ENCODE measurements at regions not wholly inside any gene's neighbourhood (a gene's known extent, or its start where the extent isn't known, plus 50 kb on each side); places are given as distances from the start of the nearest gene placed in this dataset.
"Not testable (repeated sequence)": the region's sequence is repeated elsewhere in the genome, so short reads cannot be mapped to it uniquely, and the experiment has no call there.

DNA sequence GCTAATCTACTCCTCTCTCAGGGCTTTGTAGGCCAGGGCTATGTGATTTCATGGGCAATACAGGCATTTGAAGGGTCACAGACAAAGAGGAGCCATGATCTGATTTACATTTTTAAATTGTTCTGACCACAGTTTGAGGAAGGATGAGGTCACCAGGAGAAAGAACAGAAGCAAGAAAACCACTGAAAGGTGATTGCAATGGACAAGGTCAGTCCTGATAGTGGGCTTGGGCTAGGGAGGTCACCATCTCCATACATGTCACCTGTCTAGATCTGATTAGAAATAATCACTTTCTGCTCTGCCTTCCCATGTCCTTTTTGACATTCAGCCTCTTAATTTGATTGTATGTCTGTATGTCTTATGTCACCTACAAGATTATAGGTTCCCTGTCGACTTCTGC is 248.9 kb upstream of the CWC22 start:
- no peaks in the 10 kb centered on the region for H3K4me1 ChIP-seq (ENCODE audit: control insufficient read depth in 1 of 2, insufficient read depth in 1 of 2, low read depth in 1 of 2, low read length in 1 of 2)
- TF ChIP-seq, protein P1, sequence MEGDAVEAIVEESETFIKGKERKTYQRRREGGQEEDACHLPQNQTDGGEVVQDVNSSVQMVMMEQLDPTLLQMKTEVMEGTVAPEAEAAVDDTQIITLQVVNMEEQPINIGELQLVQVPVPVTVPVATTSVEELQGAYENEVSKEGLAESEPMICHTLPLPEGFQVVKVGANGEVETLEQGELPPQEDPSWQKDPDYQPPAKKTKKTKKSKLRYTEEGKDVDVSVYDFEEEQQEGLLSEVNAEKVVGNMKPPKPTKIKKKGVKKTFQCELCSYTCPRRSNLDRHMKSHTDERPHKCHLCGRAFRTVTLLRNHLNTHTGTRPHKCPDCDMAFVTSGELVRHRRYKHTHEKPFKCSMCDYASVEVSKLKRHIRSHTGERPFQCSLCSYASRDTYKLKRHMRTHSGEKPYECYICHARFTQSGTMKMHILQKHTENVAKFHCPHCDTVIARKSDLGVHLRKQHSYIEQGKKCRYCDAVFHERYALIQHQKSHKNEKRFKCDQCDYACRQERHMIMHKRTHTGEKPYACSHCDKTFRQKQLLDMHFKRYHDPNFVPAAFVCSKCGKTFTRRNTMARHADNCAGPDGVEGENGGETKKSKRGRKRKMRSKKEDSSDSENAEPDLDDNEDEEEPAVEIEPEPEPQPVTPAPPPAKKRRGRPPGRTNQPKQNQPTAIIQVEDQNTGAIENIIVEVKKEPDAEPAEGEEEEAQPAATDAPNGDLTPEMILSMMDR (IDR thresholded peaks at IDR 0.05): no peak
- no peaks in the 10 kb centered on the region for H3K9me3 ChIP-seq
- no peak overlapping the region for H3K27ac ChIP-seq
- H3K27me3 ChIP-seq: no peaks in the 10 kb centered on the region
- no peak overlapping the region for H3K4me3 ChIP-seq (ENCODE audit: low read depth in 1 of 2, low read length in 1 of 2)
- no peaks in the 10 kb centered on the region for H3K36me3 ChIP-seq

- no peak overlapping the region for H3K27ac ChIP-seq
- no peaks in the 10 kb centered on the region for H3K4me1 ChIP-seq (ENCODE audit: control insufficient read depth in 1 of 2, insufficient read depth in 1 of 2, low read depth in 1 of 2, low read length in 1 of 2)
- no peaks in the 10 kb centered on the region for H3K27me3 ChIP-seq
- no peaks in the 10 kb centered on the region for H3K36me3 ChIP-seq
- H3K9me3 ChIP-seq: no peaks in the 10 kb centered on the region
- no peak overlapping the region for H3K4me3 ChIP-seq (ENCODE audit: low read depth in 1 of 2, low read length in 1 of 2)
- TF ChIP-seq, protein P1 (IDR thresholded peaks at IDR 0.05): no peak
These were observed 247.8 kb upstream of the CWC22 start for GRCh38 chr2:180254872-180255271.

GRCh38 chr2:180247658-180248057 is 240.6 kb upstream of the CWC22 start:
- H3K4me3 ChIP-seq (ENCODE audit: low read depth in 1 of 2, low read length in 1 of 2): no peak overlapping the region
- no peaks in the 10 kb centered on the region for H3K36me3 ChIP-seq
- no peak overlapping the region for H3K27ac ChIP-seq
- H3K27me3 ChIP-seq: no peaks in the 10 kb centered on the region
- H3K9me3 ChIP-seq: no peaks in the 10 kb centered on the region
- no peaks in the 10 kb centered on the region for H3K4me1 ChIP-seq (ENCODE audit: control insufficient read depth in 1 of 2, insufficient read depth in 1 of 2, low read depth in 1 of 2, low read length in 1 of 2)
- TF ChIP-seq, protein P1 (IDR thresholded peaks at IDR 0.05): no peak

- TF ChIP-seq, protein P1 (IDR thresholded peaks at IDR 0.05): no peak
- H3K36me3 ChIP-seq: no peaks in the 10 kb centered on the region
- no peaks in the 10 kb centered on the region for H3K4me1 ChIP-seq (ENCODE audit: control insufficient read depth in 1 of 2, insufficient read depth in 1 of 2, low read depth in 1 of 2, low read length in 1 of 2)
- H3K4me3 ChIP-seq (ENCODE audit: low read depth in 1 of 2, low read length in 1 of 2): no peak overlapping the region
- no peaks in the 10 kb centered on the region for H3K9me3 ChIP-seq
- H3K27me3 ChIP-seq: no peaks in the 10 kb centered on the region
- no peak overlapping the region for H3K27ac ChIP-seq
These were observed 239.2 kb upstream of the CWC22 start for GRCh38 chr2:180246268-180246667.

- Histone ChIP-seq H3K36me3 (no peaks in the 10 kb centered on the region), H3K27me3 (no peaks in the 10 kb centered on the region), H3K4me1 (ENCODE audit: control insufficient read depth in 1 of 2, insufficient read depth in 1 of 2, low read depth in 1 of 2, low read length in 1 of 2) (no peaks in the 10 kb centered on the region), H3K9me3 (no peaks in the 10 kb centered on the region), H3K27ac (no peak overlapping the region), H3K4me3 (ENCODE audit: low read depth in 1 of 2, low read length in 1 of 2) (no peak overlapping the region)
- TF ChIP-seq, protein P1 (IDR thresholded peaks at IDR 0.05): no peak
These were observed 233.7 kb upstream of the CWC22 start for GRCh38 chr2:180240774-180241173.

GRCh38 chr2:180238729-180239128 is 231.6 kb upstream of the CWC22 start:
- TF ChIP-seq, protein P1 (IDR thresholded peaks at IDR 0.05): no peak
- H3K4me3 ChIP-seq (ENCODE audit: low read depth in 1 of 2, low read length in 1 of 2): no peak overlapping the region
- no peaks in the 10 kb centered on the region for H3K4me1 ChIP-seq (ENCODE audit: control insufficient read depth in 1 of 2, insufficient read depth in 1 of 2, low read depth in 1 of 2, low read length in 1 of 2)
- H3K9me3 ChIP-seq: no peaks in the 10 kb centered on the region
- no peak overlapping the region for H3K27ac ChIP-seq
- H3K36me3 ChIP-seq: no peaks in the 10 kb centered on the region
- H3K27me3 ChIP-seq: no peaks in the 10 kb centered on the region

DNA sequence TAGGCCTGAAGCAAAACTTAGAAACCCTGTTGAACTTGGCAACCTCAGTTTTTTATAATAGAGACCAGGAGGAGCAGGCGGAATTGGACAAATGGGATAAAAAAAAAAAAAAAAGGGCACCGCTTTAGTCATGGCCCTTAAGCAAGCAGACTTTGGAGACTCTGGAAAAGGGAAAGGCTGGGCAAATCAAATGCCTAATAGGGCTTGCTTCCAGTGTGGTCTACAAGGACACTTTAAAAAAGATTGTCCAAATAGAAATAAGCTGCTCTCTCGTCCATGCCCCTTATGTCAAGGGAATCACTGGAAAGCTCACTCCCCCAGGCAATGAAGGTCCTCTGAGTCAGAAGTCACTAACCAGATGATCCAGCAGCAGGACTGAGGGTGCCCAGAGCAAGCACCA is 229.0 kb upstream of the CWC22 start:
- H3K4me1 ChIP-seq (ENCODE audit: control insufficient read depth in 1 of 2, insufficient read depth in 1 of 2, low read depth in 1 of 2, low read length in 1 of 2); H3K9me3 ChIP-seq; H3K27me3 ChIP-seq; H3K27ac ChIP-seq; H3K4me3 ChIP-seq (ENCODE audit: low read depth in 1 of 2, low read length in 1 of 2); H3K36me3 ChIP-seq: not testable (repeated sequence)

- H3K4me3 ChIP-seq (ENCODE audit: low read depth in 1 of 2, low read length in 1 of 2); H3K4me1 ChIP-seq (ENCODE audit: control insufficient read depth in 1 of 2, insufficient read depth in 1 of 2, low read depth in 1 of 2, low read length in 1 of 2); H3K27me3 ChIP-seq; H3K27ac ChIP-seq; H3K9me3 ChIP-seq; H3K36me3 ChIP-seq: not testable (repeated sequence)
These were observed 228.4 kb upstream of the CWC22 start for GRCh38 chr2:180235506-180235905.

All from neutrophil (primary cell).